B cell (primary cell): ENCODE measurements at regions not wholly inside any gene's neighbourhood (a gene's known extent, or its start where the extent isn't known, plus 50 kb on each side); places are given as distances from the start of the nearest gene placed in this dataset.

Experiments
- ATAC-seq: fragments of 200-7000 bp; cut with Tn5 transposase; one replicate; pipeline ENCODE4 v1.10.0; 2021; ENCODE audit warnings: low read depth, mild to moderate bottlenecking, moderate number of reproducible peaks, moderate library complexity
- CTCF ChIA-PET: fragments of 350-600 bp; sonication (Branson Sonifier 250); formaldehyde crosslinking; loops from one replicate; lab custom pipeline; 2021; ENCODE audit warnings: antibody characterized with exemption, inconsistent platforms; lab: Charles Lee
- POLR2A ChIA-PET: fragments of 350-600 bp; sonication (Branson Sonifier 250); formaldehyde crosslinking; loops from one replicate; lab custom pipeline; 2021; ENCODE audit warnings: antibody characterized with exemption; lab: Charles Lee
- DNase-seq: peaks from one replicate; pipeline ENCODE4 v3.0.0; 2013
- H2AFZ ChIP-seq: 2 replicates; pipeline ENCODE4 v1.6.1; 2012; ENCODE audit warnings: mild to moderate bottlenecking, low read depth, low read length; ENCODE audit not compliant: insufficient read depth, poor library complexity, severe bottlenecking
- H3K27ac ChIP-seq, 2 donors: 1 replicate in 1 of 2; 2 replicates in 1 of 2; pipeline ENCODE4 v1.5.1; 2012 to 2013; ENCODE audit warnings: low read length in 2 of 2, mild to moderate bottlenecking in 2 of 2, moderate library complexity in 1 of 2
- H3K27me3 ChIP-seq, 4 experiments: fragments of 200-600 bp in 1 of 4; sonication (generic) in 1 of 4; replicated peaks in 1 of 4; 1 replicate in 2 of 4; 2 replicates in 2 of 4; pipeline versions ENCODE4 v1.6.1 to v1.7.0; 2013 to 2016; ENCODE audit warnings: low read length in 3 of 4, mild to moderate bottlenecking in 2 of 4, mixed read lengths in 1 of 4, moderate library complexity in 1 of 4; ENCODE audit not compliant: insufficient read depth in 4 of 4, control insufficient read depth in 3 of 4; ENCODE audit errors: control extremely low read depth in 1 of 4
- H3K36me3 ChIP-seq, 2 experiments: replicated peaks in 1 of 2; 1 replicate in 1 of 2; 2 replicates in 1 of 2; pipeline versions ENCODE4 v1.6.1 to v1.7.1; 2013; ENCODE audit warnings: low read length in 1 of 2; ENCODE audit not compliant: insufficient read depth in 2 of 2, control insufficient read depth in 1 of 2; ENCODE audit errors: control extremely low read depth in 1 of 2, extremely low read depth in 1 of 2
- H3K4me1 ChIP-seq, 2 donors: fragments of 200-600 bp in 1 of 2; sonication (generic) in 1 of 2; 1 replicate in 1 of 2; 2 replicates in 1 of 2; pipeline versions ENCODE4 v1.5.1 to v1.6.1; 2013 to 2017; ENCODE audit warnings: low read length in 2 of 2; ENCODE audit not compliant: control insufficient read depth in 2 of 2, insufficient read depth in 2 of 2
- H3K4me2 ChIP-seq: replicated peaks from 2 replicates; pipeline ENCODE3; 2012; ENCODE audit warnings: mild to moderate bottlenecking, low read depth, low read length; ENCODE audit not compliant: poor library complexity, severe bottlenecking
- H3K4me3 ChIP-seq, 5 experiments: fragments of 200-600 bp in 1 of 5; sonication (generic) in 1 of 5; 1 replicate in 3 of 5; 2 replicates in 2 of 5; pipeline versions ENCODE4 v1.5.1 to v1.7.0; 2011 to 2016; ENCODE audit warnings: low read length in 4 of 5, mild to moderate bottlenecking in 4 of 5, low read depth in 2 of 5, control low read depth in 1 of 5, moderate library complexity in 1 of 5; ENCODE audit not compliant: insufficient read depth in 1 of 5; ENCODE audit errors: control extremely low read depth in 1 of 5, extremely low read depth in 1 of 5
- H3K79me2 ChIP-seq: fragments of 200-600 bp; sonication (generic); one replicate; pipeline ENCODE4 v1.6.0; 2016; ENCODE audit warnings: low read length; ENCODE audit not compliant: control insufficient read depth, insufficient read depth
- H3K9ac ChIP-seq: fragments of 200-600 bp; sonication (generic); 2 replicates; pipeline ENCODE4 v1.6.1; 2017; ENCODE audit warnings: mild to moderate bottlenecking, low read length, moderate library complexity
- H3K9me3 ChIP-seq, 3 donors: one replicate each; pipeline versions ENCODE4 v1.6.1 to v1.7.1; 2013; ENCODE audit warnings: low read length in 2 of 3; ENCODE audit not compliant: control insufficient read depth in 2 of 3, insufficient read depth in 1 of 3; ENCODE audit errors: control extremely low read depth in 1 of 3
- H4K20me1 ChIP-seq: 2 replicates; pipeline ENCODE4 v1.6.0; 2012; ENCODE audit warnings: mild to moderate bottlenecking, low read length; ENCODE audit not compliant: insufficient read depth, control insufficient read depth, poor library complexity, severe bottlenecking
- H3K27ac Mint-ChIP-seq: one replicate; pipeline ENCODE4 v1.8.0; 2021; ENCODE audit warnings: mixed read lengths
- H3K27me3 Mint-ChIP-seq: one replicate; pipeline ENCODE4 v1.8.0; 2021; ENCODE audit warnings: mixed read lengths
- H3K4me1 Mint-ChIP-seq: one replicate; pipeline ENCODE4 v1.8.0; 2021; ENCODE audit warnings: mixed read lengths
- H3K4me3 Mint-ChIP-seq: one replicate; pipeline ENCODE4 v1.8.0; 2021; ENCODE audit warnings: mixed read lengths
- H3K9me3 Mint-ChIP-seq: one replicate; pipeline ENCODE4 v1.8.0; 2022; ENCODE audit warnings: mixed read lengths; ENCODE audit not compliant: insufficient read depth
- EZH2 ChIP-seq: IDR thresholded peaks from 2 replicates; pipeline ENCODE4 v1.6.1; 2012; ENCODE audit warnings: borderline replicate concordance, low read depth, mild to moderate bottlenecking, moderate library complexity, low read length; ENCODE audit not compliant: insufficient read depth, poor library complexity, severe bottlenecking
- WGBS: methylation state at CpG from one replicate; pipeline ENCODE4 v1.1.5; 2013; ENCODE audit warnings: missing lambda C conversion rate; ENCODE audit not compliant: insufficient coverage; 5-methylcytosine and 5-hydroxymethylcytosine counted together
- intact Hi-C: fragments of 100-400 bp; cut with micrococcal nuclease; formaldehyde crosslinking; loops from one replicate; pipeline ENCODE4 v1.10.0; 2022
- TF ChIP-seq, protein P1 (sequence below): fragments of 200-600 bp; IDR thresholded peaks from one replicate; pipeline ENCODE4 v1.8.0; 2022; ENCODE audit warnings: antibody characterized with exemption, mild to moderate bottlenecking

DNA sequence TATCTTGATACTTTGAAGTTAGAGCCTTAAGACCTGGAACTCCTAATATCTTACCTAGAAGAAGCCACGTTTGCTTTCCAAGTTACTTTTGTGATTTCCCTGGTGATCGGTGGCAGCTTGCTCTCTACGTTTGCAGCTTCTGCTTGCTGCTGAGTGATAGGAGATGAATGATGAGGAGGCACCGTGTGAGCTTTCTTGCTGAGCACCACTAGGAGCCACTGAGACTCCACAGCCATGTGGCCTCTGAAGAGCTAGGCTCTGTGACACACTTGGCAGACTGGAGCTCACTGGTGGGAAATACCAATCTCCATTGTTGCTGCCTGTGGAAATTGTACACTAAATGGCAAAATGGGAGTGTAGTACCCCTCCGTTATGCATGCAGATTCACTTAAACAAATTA lies 161.8 kb downstream of the IBTK start:
- TF ChIP-seq, protein P1, sequence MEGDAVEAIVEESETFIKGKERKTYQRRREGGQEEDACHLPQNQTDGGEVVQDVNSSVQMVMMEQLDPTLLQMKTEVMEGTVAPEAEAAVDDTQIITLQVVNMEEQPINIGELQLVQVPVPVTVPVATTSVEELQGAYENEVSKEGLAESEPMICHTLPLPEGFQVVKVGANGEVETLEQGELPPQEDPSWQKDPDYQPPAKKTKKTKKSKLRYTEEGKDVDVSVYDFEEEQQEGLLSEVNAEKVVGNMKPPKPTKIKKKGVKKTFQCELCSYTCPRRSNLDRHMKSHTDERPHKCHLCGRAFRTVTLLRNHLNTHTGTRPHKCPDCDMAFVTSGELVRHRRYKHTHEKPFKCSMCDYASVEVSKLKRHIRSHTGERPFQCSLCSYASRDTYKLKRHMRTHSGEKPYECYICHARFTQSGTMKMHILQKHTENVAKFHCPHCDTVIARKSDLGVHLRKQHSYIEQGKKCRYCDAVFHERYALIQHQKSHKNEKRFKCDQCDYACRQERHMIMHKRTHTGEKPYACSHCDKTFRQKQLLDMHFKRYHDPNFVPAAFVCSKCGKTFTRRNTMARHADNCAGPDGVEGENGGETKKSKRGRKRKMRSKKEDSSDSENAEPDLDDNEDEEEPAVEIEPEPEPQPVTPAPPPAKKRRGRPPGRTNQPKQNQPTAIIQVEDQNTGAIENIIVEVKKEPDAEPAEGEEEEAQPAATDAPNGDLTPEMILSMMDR, result no peak
- no peak for TF ChIP-seq EZH2
- 77% methylated on average over 4 of the region's 5 CpGs for WGBS

DNA sequence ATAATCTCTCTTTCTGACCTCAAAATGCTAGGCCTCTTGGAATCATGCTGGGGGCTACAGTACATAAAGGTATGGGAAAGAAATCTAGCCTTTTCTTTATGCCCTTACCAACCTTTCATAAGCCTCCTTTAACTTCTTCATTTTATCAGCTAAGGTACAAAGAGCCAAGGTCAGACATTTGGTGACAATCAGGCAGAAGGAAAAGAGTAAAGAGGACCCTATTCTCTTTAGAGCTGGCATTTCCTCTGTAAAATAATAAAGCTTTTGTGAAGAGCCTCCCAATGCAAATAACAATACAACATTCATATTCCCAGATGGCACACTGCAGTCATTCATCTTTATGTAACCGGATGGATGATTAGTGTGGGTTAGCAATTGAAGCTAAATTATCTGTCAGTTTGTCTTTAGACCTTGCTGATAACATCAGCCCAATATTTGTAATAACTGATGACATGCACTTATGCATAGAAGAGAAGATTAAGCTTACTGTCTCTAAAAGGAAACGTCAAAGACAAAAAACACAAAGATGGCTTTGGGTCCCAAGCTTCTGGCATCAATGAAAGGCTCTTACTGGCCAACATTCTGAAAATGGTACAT lies 163.1 kb downstream of the IBTK start:
- no peak overlapping the region for H3K4me3 Mint-ChIP-seq

More for the DNA sequence above, 161.8 kb downstream of the IBTK start:
- Histone ChIP-seq H3K9me3 (no peaks in the 10 kb centered on the region), H2AFZ (no peak overlapping the region), H3K36me3 (no peaks in the 10 kb centered on the region), H3K4me2 (no peak overlapping the region), H3K4me3 (no peak overlapping the region), H3K4me1 (no peaks in the 10 kb centered on the region), H3K9ac (no peak overlapping the region), H3K27me3 (no peaks in the 10 kb centered on the region), H3K79me2 (no peaks in the 10 kb centered on the region), H3K27ac (no peak overlapping the region), H4K20me1 (no peaks in the 10 kb centered on the region)
- no peaks in the 10 kb centered on the region for H3K27me3 Mint-ChIP-seq
- no peak overlapping the region for H3K27ac Mint-ChIP-seq
- no peaks in the 10 kb centered on the region for H3K9me3 Mint-ChIP-seq
- ATAC-seq (no peak), DNase-seq (no peak)
- ChIA-PET CTCF (no interaction called here), POLR2A (no interaction called here)
- no peak overlapping the region for H3K4me3 Mint-ChIP-seq
- intact Hi-C loops, result no loop called here
- no peaks in the 10 kb centered on the region for H3K4me1 Mint-ChIP-seq

More for the DNA sequence above, 163.1 kb downstream of the IBTK start:
- Histone ChIP-seq H4K20me1 (no peaks in the 10 kb centered on the region), H3K36me3 (no peaks in the 10 kb centered on the region), H3K79me2 (no peaks in the 10 kb centered on the region), H3K9me3 (no peaks in the 10 kb centered on the region), H3K4me2 (no peak overlapping the region), H3K9ac (no peak overlapping the region), H3K27ac (no peak overlapping the region), H3K4me3 (no peak overlapping the region), H3K27me3 (no peaks in the 10 kb centered on the region), H3K4me1 (no peaks in the 10 kb centered on the region), H2AFZ (no peak overlapping the region)
- ATAC-seq, result no peak
- no peak overlapping the region for H3K27ac Mint-ChIP-seq
- TF ChIP-seq, protein P1, result no peak
- TF ChIP-seq EZH2, result no peak
- 100% methylated on average over 1 of the region's 2 CpGs for WGBS
- POLR2A ChIA-PET, result no interaction called here
- no peak for DNase-seq
- no peaks in the 10 kb centered on the region for H3K9me3 Mint-ChIP-seq
- no peaks in the 10 kb centered on the region for H3K27me3 Mint-ChIP-seq
- CTCF ChIA-PET, result no interaction called here
- peaks cover 2% of the 10 kb centered on the region for H3K4me1 Mint-ChIP-seq
- intact Hi-C loops, result no loop called here
